ENCODE measurements at regions not wholly inside any gene's neighbourhood (a gene's known extent, or its start where the extent isn't known, plus 50 kb on each side); places are given as distances from the start of the nearest gene placed in this dataset.

GRCh38 chr22:48692734-48693376 lies 1134.8 kb downstream of the BRD1 start (continued):
- TF ChIP-seq, protein P1, sequence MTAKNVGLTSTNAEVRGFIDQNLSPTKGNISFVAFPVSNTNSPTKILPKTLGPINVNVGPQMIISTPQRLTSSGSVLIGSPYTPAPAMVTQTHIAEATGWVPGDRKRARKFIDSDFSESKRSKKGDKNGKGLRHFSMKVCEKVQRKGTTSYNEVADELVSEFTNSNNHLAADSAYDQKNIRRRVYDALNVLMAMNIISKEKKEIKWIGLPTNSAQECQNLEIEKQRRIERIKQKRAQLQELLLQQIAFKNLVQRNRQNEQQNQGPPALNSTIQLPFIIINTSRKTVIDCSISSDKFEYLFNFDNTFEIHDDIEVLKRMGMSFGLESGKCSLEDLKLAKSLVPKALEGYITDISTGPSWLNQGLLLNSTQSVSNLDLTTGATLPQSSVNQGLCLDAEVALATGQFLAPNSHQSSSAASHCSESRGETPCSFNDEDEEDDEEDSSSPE (CRISPR knock-in tag; IDR thresholded peaks at IDR 0.05): peak; percentile 50; the same call in 1 of the 2 replicates
- TF ChIP-seq MED1 (CRISPR knock-in tag; IDR thresholded peaks at IDR 0.05) (peak; percentile 91), ZNF772 (CRISPR knock-in tag; IDR thresholded peaks at IDR 0.05) (peak; percentile 89), PPARG (CRISPR knock-in tag; conservative IDR thresholded peaks at IDR 0.05) (peak; percentile 85), ZSCAN22 (CRISPR knock-in tag; IDR thresholded peaks at IDR 0.05) (no peak), ARHGAP35 (CRISPR knock-in tag; IDR thresholded peaks at IDR 0.05; ENCODE audit: borderline replicate concordance) (peak; percentile 84; the same call in 1 of the 2 replicates), ZNF484 (CRISPR knock-in tag; IDR thresholded peaks at IDR 0.05; ENCODE audit: borderline replicate concordance, low read depth) (no peak), GABPB1 (CRISPR knock-in tag; IDR thresholded peaks at IDR 0.05) (peak; percentile 49; the same call in 1 of the 2 replicates), KAT7 (CRISPR knock-in tag; IDR thresholded peaks at IDR 0.05; ENCODE audit: borderline replicate concordance) (0 out of 2 replicates have a peak, but pooled peaks have one; percentile 37), ZNF12 (CRISPR knock-in tag; IDR thresholded peaks at IDR 0.05) (no peak), MXD4 (CRISPR knock-in tag; IDR thresholded peaks at IDR 0.05) (peak; percentile 45; the same call in 1 of the 2 replicates), TP53 (CRISPR knock-in tag; conservative IDR thresholded peaks at IDR 0.05) (no peak), TMF1 (CRISPR knock-in tag; IDR thresholded peaks at IDR 0.05; ENCODE audit: low read depth) (peak; percentile 89), ZNF709 (CRISPR knock-in tag; IDR thresholded peaks at IDR 0.05) (peak; percentile 79; the same call in 1 of the 2 replicates), MTA3 (CRISPR knock-in tag; IDR thresholded peaks at IDR 0.05) (no peak), FOSL1 (CRISPR knock-in tag; IDR thresholded peaks at IDR 0.05; ENCODE audit: borderline replicate concordance) (no peak), HOXA3 (CRISPR knock-in tag; IDR thresholded peaks at IDR 0.05) (peak; percentile 90), CAMTA2 (CRISPR knock-in tag; IDR thresholded peaks at IDR 0.05; ENCODE audit: borderline replicate concordance) (no peak), ZNF383 (CRISPR knock-in tag; IDR thresholded peaks at IDR 0.05; ENCODE audit: borderline replicate concordance) (no peak), GPN1 (CRISPR knock-in tag; IDR thresholded peaks at IDR 0.05; ENCODE audit: borderline replicate concordance) (no peak), MBNL3 (CRISPR knock-in tag; conservative IDR thresholded peaks at IDR 0.05) (no peak), ZSCAN31 (CRISPR knock-in tag; IDR thresholded peaks at IDR 0.05; ENCODE audit: low read depth) (no peak), ZNF777 (CRISPR knock-in tag; IDR thresholded peaks at IDR 0.05) (peak; percentile 67; the same call in 1 of the 2 replicates), KLF9 (CRISPR knock-in tag; IDR thresholded peaks at IDR 0.05; ENCODE audit: low read depth) (peak; percentile 40; the same call in 1 of the 2 replicates)
- TF ChIP-seq, protein P2, sequence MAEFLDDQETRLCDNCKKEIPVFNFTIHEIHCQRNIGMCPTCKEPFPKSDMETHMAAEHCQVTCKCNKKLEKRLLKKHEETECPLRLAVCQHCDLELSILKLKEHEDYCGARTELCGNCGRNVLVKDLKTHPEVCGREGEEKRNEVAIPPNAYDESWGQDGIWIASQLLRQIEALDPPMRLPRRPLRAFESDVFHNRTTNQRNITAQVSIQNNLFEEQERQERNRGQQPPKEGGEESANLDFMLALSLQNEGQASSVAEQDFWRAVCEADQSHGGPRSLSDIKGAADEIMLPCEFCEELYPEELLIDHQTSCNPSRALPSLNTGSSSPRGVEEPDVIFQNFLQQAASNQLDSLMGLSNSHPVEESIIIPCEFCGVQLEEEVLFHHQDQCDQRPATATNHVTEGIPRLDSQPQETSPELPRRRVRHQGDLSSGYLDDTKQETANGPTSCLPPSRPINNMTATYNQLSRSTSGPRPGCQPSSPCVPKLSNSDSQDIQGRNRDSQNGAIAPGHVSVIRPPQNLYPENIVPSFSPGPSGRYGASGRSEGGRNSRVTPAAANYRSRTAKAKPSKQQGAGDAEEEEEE (CRISPR knock-in tag; IDR thresholded peaks at IDR 0.05; ENCODE audit: borderline replicate concordance): no peak
- TF ChIP-seq, protein P3, sequence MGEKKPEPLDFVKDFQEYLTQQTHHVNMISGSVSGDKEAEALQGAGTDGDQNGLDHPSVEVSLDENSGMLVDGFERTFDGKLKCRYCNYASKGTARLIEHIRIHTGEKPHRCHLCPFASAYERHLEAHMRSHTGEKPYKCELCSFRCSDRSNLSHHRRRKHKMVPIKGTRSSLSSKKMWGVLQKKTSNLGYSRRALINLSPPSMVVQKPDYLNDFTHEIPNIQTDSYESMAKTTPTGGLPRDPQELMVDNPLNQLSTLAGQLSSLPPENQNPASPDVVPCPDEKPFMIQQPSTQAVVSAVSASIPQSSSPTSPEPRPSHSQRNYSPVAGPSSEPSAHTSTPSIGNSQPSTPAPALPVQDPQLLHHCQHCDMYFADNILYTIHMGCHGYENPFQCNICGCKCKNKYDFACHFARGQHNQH (CRISPR knock-in tag; IDR thresholded peaks at IDR 0.05): peak; percentile 80; the same call in 1 of the 2 replicates
- TF ChIP-seq, protein P4, sequence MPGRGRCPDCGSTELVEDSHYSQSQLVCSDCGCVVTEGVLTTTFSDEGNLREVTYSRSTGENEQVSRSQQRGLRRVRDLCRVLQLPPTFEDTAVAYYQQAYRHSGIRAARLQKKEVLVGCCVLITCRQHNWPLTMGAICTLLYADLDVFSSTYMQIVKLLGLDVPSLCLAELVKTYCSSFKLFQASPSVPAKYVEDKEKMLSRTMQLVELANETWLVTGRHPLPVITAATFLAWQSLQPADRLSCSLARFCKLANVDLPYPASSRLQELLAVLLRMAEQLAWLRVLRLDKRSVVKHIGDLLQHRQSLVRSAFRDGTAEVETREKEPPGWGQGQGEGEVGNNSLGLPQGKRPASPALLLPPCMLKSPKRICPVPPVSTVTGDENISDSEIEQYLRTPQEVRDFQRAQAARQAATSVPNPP (CRISPR knock-in tag; IDR thresholded peaks at IDR 0.05): 0 out of 2 replicates have a peak, but pooled peaks have one; percentile 50

All from HepG2 (cell line).